ENCODE measurements at regions not wholly inside any gene's neighbourhood (a gene's known extent, or its start where the extent isn't known, plus 50 kb on each side); places are given as distances from the start of the nearest gene placed in this dataset.

DNA sequence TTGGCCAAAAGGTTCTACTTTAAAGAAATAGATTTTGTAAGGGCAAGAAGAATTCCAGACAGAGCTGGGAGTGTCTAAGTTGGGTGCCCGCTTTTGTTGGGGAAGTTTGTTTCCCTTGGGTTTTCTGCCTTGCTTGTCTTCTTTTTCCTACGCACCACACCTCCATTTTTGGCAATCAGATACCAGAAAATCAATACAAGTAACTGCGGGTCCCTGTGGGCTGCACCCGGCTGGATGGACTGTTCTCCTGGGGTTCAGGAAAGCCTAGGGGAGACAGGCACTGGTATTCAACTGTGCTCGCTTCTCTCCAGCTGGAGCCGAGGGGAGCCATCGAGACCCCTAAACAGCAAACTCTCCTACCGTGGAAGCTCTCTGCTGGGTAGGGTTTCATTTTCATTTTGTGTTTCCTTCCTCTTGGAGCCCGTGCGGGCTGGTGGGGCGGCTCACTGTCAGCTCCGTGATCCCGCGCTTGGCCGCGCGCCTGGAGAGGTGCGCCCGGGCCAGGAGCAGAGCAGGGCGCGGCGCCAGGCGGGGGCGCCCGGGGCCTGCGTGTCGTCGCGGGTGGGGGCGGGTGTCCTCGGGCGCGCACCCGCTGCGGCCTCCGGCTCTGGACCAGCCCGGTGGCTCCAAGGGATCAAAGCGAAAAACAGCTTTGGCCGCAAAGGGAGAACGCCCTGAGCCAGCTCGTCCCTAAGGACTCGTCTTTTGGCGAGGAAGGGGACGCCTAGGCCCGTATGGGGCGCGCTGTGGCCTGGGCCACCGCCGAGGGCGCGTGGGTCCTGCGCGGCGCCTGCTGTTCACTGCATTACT, 347.2 kb downstream of the ZNF536 start:
- DNase-seq: no peak

DNA sequence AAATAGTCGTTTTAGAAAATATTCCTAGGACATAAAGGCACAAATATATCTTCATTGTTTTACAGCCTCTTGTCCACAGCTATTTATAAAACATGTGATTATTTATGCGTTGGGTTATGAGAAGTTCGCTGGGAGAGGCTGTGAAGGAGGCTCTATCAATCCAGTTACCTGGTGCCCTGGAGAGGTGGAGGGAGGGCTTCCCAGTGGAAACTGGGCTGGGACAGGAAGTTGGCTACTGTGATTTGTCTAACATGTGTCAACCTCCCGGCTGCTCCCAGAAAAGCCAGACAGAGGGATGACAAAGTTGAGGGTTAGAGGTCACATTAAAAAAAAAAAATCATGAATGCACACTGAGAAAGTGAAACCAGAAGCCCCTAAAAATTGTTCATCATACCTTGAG, 346.5 kb downstream of the ZNF536 start:
- DNase-seq: no peak

DNA sequence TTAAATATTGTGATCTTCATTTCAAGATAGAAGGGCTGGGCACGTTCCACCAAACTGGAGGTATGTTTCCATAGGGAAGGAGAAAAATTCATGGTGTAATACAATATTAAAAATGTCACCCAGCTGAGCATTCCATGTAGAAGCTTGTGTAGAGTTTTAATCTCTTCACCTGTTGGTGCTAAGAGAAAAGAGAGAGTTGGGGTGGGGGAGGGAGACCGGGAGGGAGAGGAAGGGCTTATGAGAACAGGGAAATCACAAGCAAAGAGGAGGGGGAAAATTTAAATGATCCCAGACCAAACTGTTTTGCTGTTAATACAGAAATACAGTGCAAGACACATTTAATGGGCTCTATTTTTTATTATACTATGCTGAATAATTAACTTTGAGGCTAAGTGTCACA, 345.8 kb downstream of the ZNF536 start:
- no peak for DNase-seq

DNA sequence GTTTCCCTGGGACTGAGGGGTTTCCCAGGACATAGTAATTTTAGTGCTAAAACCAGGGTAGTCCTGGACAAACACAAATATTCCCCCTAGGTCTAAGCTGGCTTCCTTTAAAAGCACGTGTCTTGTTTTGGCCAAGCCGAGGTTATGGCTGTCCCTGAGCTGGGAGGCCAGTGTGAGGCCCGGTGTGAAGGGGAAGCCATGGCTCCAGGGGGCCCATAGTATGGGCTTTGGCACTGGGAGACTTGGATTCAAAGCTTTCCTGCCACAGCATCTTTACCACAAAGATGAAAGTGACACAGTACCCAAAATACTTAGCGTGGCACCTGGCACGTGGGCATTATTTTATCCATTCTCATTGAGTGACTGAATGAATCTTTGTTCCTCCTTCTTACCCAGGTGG, 345.2 kb downstream of the ZNF536 start:
- DNase-seq: no peak

DNA sequence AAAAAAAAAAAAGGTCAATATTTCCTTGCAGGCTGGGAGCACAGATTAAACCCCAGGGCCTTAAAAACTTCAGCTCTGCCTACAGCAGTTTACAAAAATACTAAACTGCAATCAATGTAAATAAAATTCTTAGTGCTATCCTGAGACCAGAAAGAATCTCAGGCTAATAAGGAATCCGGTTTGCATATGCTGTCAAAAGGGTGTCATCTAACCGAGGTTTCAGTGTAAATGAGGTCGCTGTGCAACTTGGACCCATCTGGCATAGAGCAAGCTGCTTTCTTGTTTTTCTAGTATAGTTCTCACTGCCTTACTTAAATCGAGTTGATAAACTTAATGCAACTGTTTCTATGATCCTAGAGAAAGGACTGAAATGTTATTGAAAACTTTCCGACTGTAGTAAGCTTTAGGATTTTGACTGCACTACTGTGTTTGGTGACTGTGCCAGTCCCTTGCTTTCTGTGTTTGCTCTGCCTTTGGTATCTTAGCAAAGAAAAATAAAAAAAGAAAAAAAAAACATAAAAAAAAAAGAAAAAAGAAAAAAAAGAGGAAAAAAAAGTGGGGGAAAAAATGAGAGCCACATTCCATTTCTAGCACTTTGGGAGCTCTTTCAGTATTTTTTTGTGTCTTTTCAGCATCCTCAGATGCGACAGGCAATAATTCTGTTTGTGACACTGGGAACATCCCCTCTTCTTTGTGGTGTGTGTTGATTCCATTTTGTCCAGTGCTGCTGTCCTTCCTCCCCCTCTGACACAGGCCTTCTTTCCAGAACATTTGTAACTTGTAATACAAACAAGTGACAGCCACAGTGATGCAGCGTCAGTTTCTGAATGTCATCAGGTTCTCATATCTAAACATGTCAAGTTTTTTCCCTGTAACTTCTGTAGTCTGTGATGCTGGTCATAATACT, 340.5 kb downstream of the ZNF536 start:
- no peak for DNase-seq

DNA sequence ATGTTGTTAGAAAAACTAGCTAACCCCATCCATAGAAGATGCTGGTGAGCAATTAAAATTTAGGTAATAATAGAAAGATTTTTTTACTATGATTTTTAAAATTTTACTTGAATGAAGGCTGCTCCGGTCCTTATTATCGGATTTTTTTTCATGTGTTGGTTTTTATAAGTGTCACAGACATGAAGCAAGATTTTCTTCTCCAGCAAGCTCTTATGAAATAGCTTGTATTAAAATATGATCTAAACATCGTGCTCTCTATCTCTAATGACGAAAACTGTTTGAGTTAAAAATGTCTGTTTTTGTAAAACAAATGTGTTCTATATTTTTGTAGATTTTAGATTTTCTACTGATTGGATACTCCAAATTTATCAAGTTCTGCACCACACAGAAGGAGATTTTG, 339.6 kb downstream of the ZNF536 start:
- no peak for DNase-seq

DNA sequence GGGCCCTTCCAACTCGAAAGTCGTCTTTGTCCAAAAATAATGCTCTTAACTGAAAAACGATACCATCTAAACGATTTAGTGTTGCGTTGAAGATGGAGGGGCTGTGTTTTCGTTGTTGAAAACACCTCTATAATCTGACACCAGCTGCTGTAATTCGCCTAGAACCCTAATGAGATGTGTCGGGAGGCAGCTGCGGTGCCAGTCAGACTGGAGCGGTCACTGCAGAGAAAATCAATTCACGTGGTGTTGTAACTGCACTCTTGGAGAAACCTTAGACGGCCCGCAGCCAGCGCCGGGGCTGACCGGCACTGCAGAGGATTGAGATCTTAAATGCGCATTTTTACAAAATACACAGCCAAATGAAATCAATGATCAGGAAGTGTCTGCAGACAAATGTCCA, 339.1 kb downstream of the ZNF536 start:
- no peak for DNase-seq

DNA sequence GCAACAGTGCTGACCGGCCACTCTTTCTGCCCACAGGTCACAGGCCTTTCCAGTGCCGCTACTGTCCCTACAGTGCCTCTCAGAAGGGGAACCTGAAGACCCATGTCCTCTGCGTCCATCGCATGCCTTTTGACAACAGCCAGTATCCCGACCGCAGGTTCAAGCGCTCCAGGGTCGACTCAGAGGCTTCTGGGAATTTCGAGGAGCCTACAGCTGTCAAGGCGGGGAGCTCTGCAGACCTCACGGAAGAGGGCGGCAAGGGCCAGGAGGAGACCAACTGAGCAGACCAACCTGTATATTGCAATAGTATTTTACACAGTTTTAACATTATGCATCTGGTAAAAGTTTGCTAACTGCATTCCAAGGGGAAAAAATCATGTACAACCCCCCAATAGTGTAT, 338.5 kb downstream of the ZNF536 start:
- DNase-seq: no peak

DNA sequence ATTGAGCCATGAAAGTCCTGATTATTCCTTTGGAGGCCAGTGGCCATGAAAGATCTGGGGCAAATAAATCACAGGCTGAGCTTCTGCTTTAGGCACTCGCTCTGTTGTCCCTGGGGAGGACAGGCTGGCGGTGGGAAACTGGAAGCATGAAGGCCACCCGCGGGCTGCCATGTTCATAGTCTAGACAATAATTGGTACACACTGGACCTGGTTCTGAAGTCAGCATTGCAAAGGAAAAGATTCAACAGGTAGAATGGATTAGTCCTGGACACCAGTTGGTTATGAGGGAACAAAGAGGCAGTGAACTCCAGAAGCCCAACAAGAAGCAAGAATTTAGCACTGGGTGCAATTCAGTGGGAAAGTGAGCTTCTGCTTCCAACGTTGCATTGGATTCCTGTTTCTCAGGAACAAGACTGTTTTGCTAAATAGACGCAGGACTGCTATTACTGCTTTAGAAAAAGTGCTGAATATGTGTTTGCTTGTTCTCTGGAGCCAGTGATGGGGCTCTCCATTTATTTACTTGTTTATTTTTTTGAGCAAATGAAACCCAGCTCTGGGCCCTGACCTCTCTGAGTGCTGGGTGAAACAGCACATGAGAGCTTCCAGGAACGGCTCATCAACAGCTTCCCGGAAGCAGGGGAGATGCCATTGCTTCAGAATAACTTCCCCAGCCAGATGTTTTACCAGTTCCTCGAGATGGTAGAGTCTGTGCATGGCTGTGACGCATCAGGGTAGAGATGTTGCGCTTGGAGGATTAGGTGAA, 336.4 kb downstream of the ZNF536 start:
- no peak for DNase-seq

- no peak for DNase-seq
Observed at GRCh38 chr19:30704771-30705330, 332.7 kb downstream of the ZNF536 start.

GRCh38 chr19:30703645-30704044, 331.5 kb downstream of the ZNF536 start:
- DNase-seq: no peak

GRCh38 chr19:30701178-30701577, 329.0 kb downstream of the ZNF536 start:
- DNase-seq: no peak

DNA sequence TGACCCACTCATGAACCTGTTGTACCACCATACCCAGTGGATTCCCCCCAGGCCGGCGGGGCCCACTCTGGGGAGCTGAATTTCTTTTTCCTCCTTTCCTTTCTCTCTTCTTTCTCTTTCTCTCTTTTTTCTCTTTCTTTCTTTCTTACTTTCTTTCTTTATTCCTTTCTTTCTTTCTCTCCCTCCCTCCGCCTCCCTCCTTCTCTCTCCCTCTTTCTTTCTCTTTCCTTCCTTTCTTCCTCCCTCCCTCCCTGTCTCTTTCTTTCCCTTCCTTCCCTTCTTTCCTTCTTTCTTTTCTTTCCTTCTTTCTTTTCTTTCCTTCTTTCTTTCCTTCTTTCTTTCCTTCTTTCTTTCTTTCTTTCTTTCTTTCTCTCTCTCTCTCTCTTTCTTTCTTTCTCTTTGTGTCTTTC, 327.7 kb downstream of the ZNF536 start:
- DNase-seq: no peak

DNA sequence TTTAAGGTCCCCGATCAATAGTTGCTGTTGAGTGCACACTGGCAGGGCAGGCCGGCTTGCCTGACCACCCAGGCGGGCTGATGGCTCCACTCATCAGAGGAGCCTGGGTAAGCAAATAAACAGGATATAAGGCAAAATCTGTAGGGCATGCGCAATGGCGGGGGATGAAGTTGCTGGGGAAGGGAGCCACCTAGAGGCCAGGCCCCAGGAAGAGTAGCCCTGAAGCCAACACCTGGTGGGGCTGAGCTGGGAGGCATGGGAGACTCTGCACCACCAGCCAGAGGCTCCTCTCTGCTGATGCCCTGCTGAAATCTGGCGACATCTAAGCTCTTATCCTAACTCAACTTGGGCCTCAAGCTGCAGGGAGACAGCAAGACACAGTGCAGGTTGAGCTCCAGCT, 324.3 kb downstream of the ZNF536 start:
- DNase-seq: no peak

DNA sequence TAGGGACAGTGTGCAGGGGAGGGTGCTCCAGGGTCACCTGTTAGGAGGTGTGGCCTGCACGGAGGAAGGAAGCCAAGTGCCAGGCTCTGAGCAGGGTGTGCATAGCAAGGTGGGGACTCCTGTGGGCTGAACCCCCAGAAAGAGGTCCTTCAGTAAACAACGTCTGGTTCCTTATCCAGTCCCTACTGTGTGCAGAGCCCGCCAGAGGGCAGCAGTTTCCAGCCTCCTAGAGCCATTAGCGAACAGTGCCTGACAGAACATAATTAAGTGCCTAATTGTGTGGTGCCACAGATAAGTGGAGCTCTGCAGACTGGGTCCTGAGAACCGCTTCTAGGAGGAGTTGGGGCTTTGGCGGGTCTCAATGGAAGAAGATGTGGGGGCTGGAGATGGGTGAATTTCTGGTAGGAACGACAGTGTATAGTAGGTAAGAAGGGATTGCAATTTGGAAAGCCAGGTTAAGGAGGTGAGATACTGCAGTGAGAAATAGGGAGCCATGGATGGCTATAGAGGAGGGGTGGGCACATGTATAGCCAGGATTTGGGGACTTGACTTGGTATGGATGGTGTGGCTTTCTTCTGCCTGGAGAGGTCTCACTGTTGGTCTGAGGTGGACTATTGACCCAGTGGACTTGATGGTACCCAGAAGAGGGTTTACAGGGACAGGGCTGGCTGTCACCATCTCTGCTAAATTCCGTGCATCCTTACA, 323.1 kb downstream of the ZNF536 start:
- no peak for DNase-seq

- DNase-seq: no peak
Observed at GRCh38 chr19:30694156-30694755, 322.1 kb downstream of the ZNF536 start.

- DNase-seq: no peak
Observed at GRCh38 chr19:30692879-30693503, 320.8 kb downstream of the ZNF536 start.

DNA sequence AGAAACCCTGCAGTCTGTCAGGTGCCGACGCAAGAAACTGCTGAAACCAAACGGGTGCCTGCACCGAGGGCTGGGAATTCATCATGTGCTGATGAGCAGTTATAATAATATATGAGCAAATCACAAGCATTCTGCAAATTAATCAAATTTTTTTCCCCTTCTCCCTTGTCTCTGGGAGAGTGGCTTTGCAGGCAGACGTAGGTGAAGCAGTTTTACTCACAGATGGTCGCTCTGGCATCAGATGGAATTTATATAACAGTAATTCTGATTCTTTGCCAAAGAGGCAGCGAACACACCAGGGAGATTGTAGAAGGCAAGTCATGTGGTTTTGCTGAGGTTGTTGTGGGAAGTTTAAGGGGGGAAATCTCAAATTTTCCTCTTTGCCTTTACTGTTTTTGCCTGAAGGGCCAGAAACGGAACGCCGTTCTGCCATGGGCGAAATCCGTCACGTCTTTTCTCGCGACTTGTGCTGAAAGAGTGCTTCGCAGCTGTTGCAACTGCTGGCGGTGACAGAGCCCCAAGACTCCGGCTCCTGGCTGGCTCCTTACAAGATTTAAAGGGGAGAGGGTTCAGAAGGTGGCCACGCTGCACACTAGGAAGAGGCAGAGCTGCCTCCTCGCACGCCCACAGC, 320.1 kb downstream of the ZNF536 start:
- no peak for DNase-seq

DNA sequence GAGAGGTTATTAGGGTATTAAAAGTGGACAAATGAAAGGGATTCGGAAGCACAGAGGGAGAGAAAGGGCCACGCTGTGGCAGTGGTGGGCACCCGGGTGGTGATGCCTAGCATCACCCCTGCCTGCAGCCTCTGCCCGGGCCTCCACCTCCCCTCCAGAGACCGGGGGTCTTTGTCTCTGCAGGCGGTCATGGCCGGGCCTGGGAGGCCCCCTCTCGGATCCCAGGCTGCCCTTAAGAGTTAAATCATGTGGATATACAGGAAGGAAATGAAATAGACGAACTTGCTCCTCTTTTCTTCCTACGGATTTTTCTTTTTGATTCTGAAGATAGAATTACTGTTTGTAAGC, 319.6 kb downstream of the ZNF536 start:
- no peak for DNase-seq

DNA sequence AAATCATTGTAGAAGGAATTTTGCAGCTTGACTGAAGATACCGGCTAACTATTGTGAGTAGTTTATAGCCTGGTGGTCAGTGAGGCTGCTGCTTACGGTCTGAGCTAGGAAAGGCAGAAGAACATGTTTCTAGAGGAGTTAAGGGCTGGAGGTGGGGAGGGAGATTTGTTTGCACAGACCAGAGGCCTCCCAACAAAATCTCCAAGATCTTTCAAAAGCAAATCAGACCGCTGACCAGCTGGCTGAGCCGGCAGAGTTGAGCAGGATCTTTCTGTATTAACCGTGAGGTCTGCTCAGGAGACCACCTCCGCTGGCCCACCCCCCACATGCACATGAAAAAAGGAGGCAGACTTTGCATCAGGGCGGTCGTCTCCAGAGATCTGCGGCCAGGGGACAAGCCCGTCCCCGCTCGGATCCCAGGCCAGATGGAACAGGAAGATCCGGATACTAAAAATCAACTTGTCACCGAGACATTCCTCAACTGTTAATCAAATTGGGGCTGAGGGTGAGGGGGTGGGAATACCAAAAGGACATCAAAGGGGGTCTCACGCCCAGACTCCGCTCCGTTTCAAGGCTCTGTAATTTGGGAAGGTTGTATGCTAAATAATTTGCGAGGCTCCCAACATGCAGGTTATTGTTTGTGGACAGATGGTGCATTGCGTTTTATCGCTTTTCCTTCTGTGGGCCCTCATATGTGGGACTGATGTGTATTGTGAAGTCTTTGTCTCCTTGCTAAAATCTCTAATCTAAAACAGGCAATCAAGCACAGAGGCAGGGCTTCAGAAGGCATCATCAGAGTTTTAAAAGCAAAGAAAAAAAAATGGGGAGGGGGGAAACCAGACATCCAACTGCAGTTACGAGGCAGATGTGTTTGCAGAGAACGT, 319.0 kb downstream of the ZNF536 start:
- no peak for DNase-seq

All from COR-L47 (cell line).